ENCODE measurements at regions not wholly inside any gene's neighbourhood (a gene's known extent, or its start where the extent isn't known, plus 50 kb on each side); places are given as distances from the start of the nearest gene placed in this dataset.

DNA sequence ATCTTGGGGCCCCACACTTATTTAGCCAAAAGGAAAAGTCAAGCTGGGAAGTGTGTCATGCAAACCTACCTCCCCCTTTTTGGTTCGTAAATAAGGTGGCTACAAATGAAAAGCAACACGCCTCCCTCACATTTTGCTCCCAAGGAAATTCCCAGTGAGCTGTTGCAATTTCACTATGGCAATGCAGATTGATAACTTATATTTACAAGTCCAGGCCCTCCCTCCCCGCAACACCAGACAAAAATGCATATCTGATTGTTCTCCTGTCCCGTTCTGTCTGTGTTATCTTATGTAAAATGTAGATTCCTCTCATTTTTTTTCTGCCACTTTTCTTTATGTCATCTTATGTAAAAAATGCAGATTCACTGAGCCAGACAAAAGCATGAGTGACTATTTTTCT, 1305.3 kb downstream of the SLITRK5 start:
- Histone ChIP-seq H3K4me3 (no peak overlapping the region), H2AFZ (no peak overlapping the region), H3F3A (replicated peaks; ENCODE audit: low read depth) (no peaks in the 10 kb centered on the region), H3K27me3 (ENCODE audit: insufficient read depth) (no peaks in the 10 kb centered on the region), H3K9me2 (ENCODE audit: insufficient read depth) (no peaks in the 10 kb centered on the region), H3K79me2 (replicated peaks; ENCODE audit: insufficient read depth) (no peaks in the 10 kb centered on the region), H4K20me1 (replicated peaks; ENCODE audit: insufficient read depth) (no peaks in the 10 kb centered on the region), H3K36me3 (ENCODE audit: insufficient read depth) (no peaks in the 10 kb centered on the region), H3K4me1 (ENCODE audit: insufficient read depth) (no peaks in the 10 kb centered on the region), H3K27ac (ENCODE audit: low read depth) (no peak overlapping the region), H3K4me2 (no peak overlapping the region)
- DNase-seq (ENCODE audit: low spot score): no peak
- Mint-ChIP-seq H3K36me3 (ENCODE audit: low read depth) (no peaks in the 10 kb centered on the region), H3K9me3 (no peaks in the 10 kb centered on the region), H3K4me1 (peaks cover 5% of the 10 kb centered on the region; the same call in 2 of the 3 replicates), H3K4me3 (no peak overlapping the region), H3K27ac (peak overlapping the region; percentile 33; the same call in 1 of the 2 replicates), H3K27me3 (ENCODE audit: insufficient read depth, low read depth, poor library complexity) (no peaks in the 10 kb centered on the region)
- TF ChIP-seq POLR2AphosphoS5 (IDR thresholded peaks at IDR 0.05; ENCODE audit: low read depth) (no peak), JUNB (IDR thresholded peaks at IDR 0.05; ENCODE audit: unreplicated experiment) (no peak), ZNF114 (CRISPR knock-in tag; IDR thresholded peaks at IDR 0.05) (no peak), STAT1 (IDR thresholded peaks at IDR 0.05; ENCODE audit: unreplicated experiment) (no peak), CREB1 (CRISPR knock-in tag; IDR thresholded peaks at IDR 0.05; ENCODE audit: low read depth) (no peak)
- TF ChIP-seq, protein P1, sequence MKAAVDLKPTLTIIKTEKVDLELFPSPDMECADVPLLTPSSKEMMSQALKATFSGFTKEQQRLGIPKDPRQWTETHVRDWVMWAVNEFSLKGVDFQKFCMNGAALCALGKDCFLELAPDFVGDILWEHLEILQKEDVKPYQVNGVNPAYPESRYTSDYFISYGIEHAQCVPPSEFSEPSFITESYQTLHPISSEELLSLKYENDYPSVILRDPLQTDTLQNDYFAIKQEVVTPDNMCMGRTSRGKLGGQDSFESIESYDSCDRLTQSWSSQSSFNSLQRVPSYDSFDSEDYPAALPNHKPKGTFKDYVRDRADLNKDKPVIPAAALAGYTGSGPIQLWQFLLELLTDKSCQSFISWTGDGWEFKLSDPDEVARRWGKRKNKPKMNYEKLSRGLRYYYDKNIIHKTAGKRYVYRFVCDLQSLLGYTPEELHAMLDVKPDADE (IDR thresholded peaks at IDR 0.05): no peak
- TF ChIP-seq, protein P2, sequence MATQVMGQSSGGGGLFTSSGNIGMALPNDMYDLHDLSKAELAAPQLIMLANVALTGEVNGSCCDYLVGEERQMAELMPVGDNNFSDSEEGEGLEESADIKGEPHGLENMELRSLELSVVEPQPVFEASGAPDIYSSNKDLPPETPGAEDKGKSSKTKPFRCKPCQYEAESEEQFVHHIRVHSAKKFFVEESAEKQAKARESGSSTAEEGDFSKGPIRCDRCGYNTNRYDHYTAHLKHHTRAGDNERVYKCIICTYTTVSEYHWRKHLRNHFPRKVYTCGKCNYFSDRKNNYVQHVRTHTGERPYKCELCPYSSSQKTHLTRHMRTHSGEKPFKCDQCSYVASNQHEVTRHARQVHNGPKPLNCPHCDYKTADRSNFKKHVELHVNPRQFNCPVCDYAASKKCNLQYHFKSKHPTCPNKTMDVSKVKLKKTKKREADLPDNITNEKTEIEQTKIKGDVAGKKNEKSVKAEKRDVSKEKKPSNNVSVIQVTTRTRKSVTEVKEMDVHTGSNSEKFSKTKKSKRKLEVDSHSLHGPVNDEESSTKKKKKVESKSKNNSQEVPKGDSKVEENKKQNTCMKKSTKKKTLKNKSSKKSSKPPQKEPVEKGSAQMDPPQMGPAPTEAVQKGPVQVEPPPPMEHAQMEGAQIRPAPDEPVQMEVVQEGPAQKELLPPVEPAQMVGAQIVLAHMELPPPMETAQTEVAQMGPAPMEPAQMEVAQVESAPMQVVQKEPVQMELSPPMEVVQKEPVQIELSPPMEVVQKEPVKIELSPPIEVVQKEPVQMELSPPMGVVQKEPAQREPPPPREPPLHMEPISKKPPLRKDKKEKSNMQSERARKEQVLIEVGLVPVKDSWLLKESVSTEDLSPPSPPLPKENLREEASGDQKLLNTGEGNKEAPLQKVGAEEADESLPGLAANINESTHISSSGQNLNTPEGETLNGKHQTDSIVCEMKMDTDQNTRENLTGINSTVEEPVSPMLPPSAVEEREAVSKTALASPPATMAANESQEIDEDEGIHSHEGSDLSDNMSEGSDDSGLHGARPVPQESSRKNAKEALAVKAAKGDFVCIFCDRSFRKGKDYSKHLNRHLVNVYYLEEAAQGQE (IDR thresholded peaks at IDR 0.05; ENCODE audit: unreplicated experiment): no peak
- TF ChIP-seq, protein P3, sequence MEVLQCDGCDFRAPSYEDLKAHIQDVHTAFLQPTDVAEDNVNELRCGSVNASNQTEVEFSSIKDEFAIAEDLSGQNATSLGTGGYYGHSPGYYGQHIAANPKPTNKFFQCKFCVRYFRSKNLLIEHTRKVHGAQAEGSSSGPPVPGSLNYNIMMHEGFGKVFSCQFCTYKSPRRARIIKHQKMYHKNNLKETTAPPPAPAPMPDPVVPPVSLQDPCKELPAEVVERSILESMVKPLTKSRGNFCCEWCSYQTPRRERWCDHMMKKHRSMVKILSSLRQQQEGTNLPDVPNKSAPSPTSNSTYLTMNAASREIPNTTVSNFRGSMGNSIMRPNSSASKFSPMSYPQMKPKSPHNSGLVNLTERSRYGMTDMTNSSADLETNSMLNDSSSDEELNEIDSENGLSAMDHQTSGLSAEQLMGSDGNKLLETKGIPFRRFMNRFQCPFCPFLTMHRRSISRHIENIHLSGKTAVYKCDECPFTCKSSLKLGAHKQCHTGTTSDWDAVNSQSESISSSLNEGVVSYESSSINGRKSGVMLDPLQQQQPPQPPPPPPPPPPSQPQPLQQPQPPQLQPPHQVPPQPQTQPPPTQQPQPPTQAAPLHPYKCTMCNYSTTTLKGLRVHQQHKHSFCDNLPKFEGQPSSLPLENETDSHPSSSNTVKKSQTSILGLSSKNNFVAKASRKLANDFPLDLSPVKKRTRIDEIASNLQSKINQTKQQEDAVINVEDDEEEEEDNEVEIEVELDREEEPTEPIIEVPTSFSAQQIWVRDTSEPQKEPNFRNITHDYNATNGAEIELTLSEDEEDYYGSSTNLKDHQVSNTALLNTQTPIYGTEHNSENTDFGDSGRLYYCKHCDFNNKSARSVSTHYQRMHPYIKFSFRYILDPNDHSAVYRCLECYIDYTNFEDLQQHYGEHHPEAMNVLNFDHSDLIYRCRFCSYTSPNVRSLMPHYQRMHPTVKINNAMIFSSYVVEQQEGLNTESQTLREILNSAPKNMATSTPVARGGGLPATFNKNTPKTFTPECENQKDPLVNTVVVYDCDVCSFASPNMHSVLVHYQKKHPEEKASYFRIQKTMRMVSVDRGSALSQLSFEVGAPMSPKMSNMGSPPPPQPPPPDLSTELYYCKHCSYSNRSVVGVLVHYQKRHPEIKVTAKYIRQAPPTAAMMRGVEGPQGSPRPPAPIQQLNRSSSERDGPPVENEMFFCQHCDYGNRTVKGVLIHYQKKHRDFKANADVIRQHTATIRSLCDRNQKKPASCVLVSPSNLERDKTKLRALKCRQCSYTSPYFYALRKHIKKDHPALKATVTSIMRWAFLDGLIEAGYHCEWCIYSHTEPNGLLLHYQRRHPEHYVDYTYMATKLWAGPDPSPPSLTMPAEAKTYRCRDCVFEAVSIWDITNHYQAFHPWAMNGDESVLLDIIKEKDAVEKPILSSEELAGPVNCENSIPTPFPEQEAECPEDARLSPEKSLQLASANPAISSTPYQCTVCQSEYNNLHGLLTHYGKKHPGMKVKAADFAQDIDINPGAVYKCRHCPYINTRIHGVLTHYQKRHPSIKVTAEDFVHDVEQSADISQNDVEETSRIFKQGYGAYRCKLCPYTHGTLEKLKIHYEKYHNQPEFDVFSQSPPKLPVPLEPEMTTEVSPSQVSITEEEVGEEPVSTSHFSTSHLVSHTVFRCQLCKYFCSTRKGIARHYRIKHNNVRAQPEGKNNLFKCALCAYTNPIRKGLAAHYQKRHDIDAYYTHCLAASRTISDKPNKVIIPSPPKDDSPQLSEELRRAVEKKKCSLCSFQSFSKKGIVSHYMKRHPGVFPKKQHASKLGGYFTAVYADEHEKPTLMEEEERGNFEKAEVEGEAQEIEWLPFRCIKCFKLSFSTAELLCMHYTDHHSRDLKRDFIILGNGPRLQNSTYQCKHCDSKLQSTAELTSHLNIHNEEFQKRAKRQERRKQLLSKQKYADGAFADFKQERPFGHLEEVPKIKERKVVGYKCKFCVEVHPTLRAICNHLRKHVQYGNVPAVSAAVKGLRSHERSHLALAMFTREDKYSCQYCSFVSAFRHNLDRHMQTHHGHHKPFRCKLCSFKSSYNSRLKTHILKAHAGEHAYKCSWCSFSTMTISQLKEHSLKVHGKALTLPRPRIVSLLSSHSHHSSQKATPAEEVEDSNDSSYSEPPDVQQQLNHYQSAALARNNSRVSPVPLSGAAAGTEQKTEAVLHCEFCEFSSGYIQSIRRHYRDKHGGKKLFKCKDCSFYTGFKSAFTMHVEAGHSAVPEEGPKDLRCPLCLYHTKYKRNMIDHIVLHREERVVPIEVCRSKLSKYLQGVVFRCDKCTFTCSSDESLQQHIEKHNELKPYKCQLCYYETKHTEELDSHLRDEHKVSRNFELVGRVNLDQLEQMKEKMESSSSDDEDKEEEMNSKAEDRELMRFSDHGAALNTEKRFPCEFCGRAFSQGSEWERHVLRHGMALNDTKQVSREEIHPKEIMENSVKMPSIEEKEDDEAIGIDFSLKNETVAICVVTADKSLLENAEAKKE (CRISPR knock-in tag; IDR thresholded peaks at IDR 0.05): no peak
- no peak for ATAC-seq

Measured in GM23338 (cell line).